ENCODE measurements at regions not wholly inside any gene's neighbourhood (a gene's known extent, or its start where the extent isn't known, plus 50 kb on each side); places are given as distances from the start of the nearest gene placed in this dataset.

GRCh38 chr5:84724683-84725082, 340.0 kb upstream of the EDIL3 start:
- H3K9me3 ChIP-seq (ENCODE audit: control insufficient read depth, insufficient read depth, low read length) = peaks cover 4% of the 10 kb centered on the region
- intact Hi-C loops (cut with micrococcal nuclease) = no loop called here
- 75% methylated on average over 1 of the region's 1 CpG for WGBS (ENCODE audit: insufficient coverage)
- H3K4me1 ChIP-seq (ENCODE audit: control insufficient read depth, insufficient read depth, low read length) = no peaks in the 10 kb centered on the region
- no peak overlapping the region for H3K27ac ChIP-seq (ENCODE audit: low read length)
- no peaks in the 10 kb centered on the region for H3K36me3 ChIP-seq (ENCODE audit: control insufficient read depth, insufficient read depth, low read length)
- no peak for TF ChIP-seq CTCF (IDR thresholded peaks at IDR 0.05)
- no peak overlapping the region for H3K27ac Mint-ChIP-seq
- no peaks in the 10 kb centered on the region for H3K36me3 Mint-ChIP-seq
- no peaks in the 10 kb centered on the region for H3K27me3 ChIP-seq (ENCODE audit: control insufficient read depth, insufficient read depth, low read length)
- H3K27me3 Mint-ChIP-seq (ENCODE audit: low read depth in 2 of 2) = no peaks in the 10 kb centered on the region
- ATAC-seq (no peak), DNase-seq (no peak)
- H3K4me3 Mint-ChIP-seq = no peak overlapping the region
- peaks cover 18 to 30% of the 10 kb centered on the region in 2 donors for H3K9me3 Mint-ChIP-seq
- H3K4me3 ChIP-seq (ENCODE audit: low read length) = no peak overlapping the region
- no peaks in the 10 kb centered on the region for H3K4me1 Mint-ChIP-seq

- no peak overlapping the region for H3K4me3 ChIP-seq (ENCODE audit: low read length)
- Mint-ChIP-seq H3K27me3 (ENCODE audit: low read depth in 2 of 2) (no peaks in the 10 kb centered on the region), H3K4me3 (no peak overlapping the region), H3K9me3 (peaks cover 18 to 31% of the 10 kb centered on the region in 2 donors), H3K27ac (no peak overlapping the region), H3K36me3 (no peaks in the 10 kb centered on the region), H3K4me1 (no peaks in the 10 kb centered on the region)
- H3K4me1 ChIP-seq (ENCODE audit: control insufficient read depth, insufficient read depth, low read length) = no peaks in the 10 kb centered on the region
- H3K27ac ChIP-seq (ENCODE audit: low read length) = no peak overlapping the region
- TF ChIP-seq CTCF (IDR thresholded peaks at IDR 0.05) = no peak
- H3K36me3 ChIP-seq (ENCODE audit: control insufficient read depth, insufficient read depth, low read length) = no peaks in the 10 kb centered on the region
- intact Hi-C loops (cut with micrococcal nuclease) = no loop called here
- DNase-seq = no peak
- WGBS (ENCODE audit: insufficient coverage) = 86% methylated on average over 2 of the region's 3 CpGs
- H3K9me3 ChIP-seq (ENCODE audit: control insufficient read depth, insufficient read depth, low read length) = peaks cover 4% of the 10 kb centered on the region
- ATAC-seq = no peak
- H3K27me3 ChIP-seq (ENCODE audit: control insufficient read depth, insufficient read depth, low read length) = no peaks in the 10 kb centered on the region
Measured at GRCh38 chr5:84724181-84724580, 339.5 kb upstream of the EDIL3 start.

- Mint-ChIP-seq H3K36me3 (peaks cover 12% of the 10 kb centered on the region), H3K4me1 (no peaks in the 10 kb centered on the region), H3K27me3 (ENCODE audit: low read depth in 2 of 2) (no peaks in the 10 kb centered on the region), H3K27ac (no peak overlapping the region), H3K4me3 (no peak overlapping the region), H3K9me3 (peaks cover 18 to 28% of the 10 kb centered on the region in 2 donors)
- no peak for DNase-seq
- peaks cover 4% of the 10 kb centered on the region for H3K9me3 ChIP-seq (ENCODE audit: control insufficient read depth, insufficient read depth, low read length)
- no peak for ATAC-seq
- intact Hi-C loops (cut with micrococcal nuclease) = no loop called here
- H3K27me3 ChIP-seq (ENCODE audit: control insufficient read depth, insufficient read depth, low read length) = no peaks in the 10 kb centered on the region
- no peak overlapping the region for H3K4me3 ChIP-seq (ENCODE audit: low read length)
- WGBS (ENCODE audit: insufficient coverage) = 47% methylated on average over 3 of the region's 3 CpGs
- H3K36me3 ChIP-seq (ENCODE audit: control insufficient read depth, insufficient read depth, low read length) = no peaks in the 10 kb centered on the region
- H3K4me1 ChIP-seq (ENCODE audit: control insufficient read depth, insufficient read depth, low read length) = no peaks in the 10 kb centered on the region
- no peak overlapping the region for H3K27ac ChIP-seq (ENCODE audit: low read length)
- no peak for TF ChIP-seq CTCF (IDR thresholded peaks at IDR 0.05)
Measured at GRCh38 chr5:84718377-84718776, 333.7 kb upstream of the EDIL3 start.

GRCh38 chr5:84715686-84716085, 331.0 kb upstream of the EDIL3 start:
- no peak overlapping the region for H3K4me3 ChIP-seq (ENCODE audit: low read length)
- no peak for DNase-seq
- no peaks in the 10 kb centered on the region for H3K4me1 ChIP-seq (ENCODE audit: control insufficient read depth, insufficient read depth, low read length)
- H3K9me3 ChIP-seq (ENCODE audit: control insufficient read depth, insufficient read depth, low read length) = peaks cover 2% of the 10 kb centered on the region
- Mint-ChIP-seq H3K36me3 (peaks cover 14% of the 10 kb centered on the region), H3K4me3 (no peak overlapping the region), H3K27ac (no peak overlapping the region), H3K9me3 (peaks cover 23 to 32% of the 10 kb centered on the region in 2 donors), H3K4me1 (no peaks in the 10 kb centered on the region), H3K27me3 (ENCODE audit: low read depth in 2 of 2) (no peaks in the 10 kb centered on the region)
- intact Hi-C loops (cut with micrococcal nuclease) = no loop called here
- no peak overlapping the region for H3K27ac ChIP-seq (ENCODE audit: low read length)
- ATAC-seq = no peak
- H3K36me3 ChIP-seq (ENCODE audit: control insufficient read depth, insufficient read depth, low read length) = no peaks in the 10 kb centered on the region
- H3K27me3 ChIP-seq (ENCODE audit: control insufficient read depth, insufficient read depth, low read length) = no peaks in the 10 kb centered on the region
- TF ChIP-seq CTCF (IDR thresholded peaks at IDR 0.05) = no peak
- WGBS (ENCODE audit: insufficient coverage) = 83% methylated on average over 2 of the region's 3 CpGs
